ENCODE measurements at regions not wholly inside any gene's neighbourhood (a gene's known extent, or its start where the extent isn't known, plus 50 kb on each side); places are given as distances from the start of the nearest gene placed in this dataset.

DNA sequence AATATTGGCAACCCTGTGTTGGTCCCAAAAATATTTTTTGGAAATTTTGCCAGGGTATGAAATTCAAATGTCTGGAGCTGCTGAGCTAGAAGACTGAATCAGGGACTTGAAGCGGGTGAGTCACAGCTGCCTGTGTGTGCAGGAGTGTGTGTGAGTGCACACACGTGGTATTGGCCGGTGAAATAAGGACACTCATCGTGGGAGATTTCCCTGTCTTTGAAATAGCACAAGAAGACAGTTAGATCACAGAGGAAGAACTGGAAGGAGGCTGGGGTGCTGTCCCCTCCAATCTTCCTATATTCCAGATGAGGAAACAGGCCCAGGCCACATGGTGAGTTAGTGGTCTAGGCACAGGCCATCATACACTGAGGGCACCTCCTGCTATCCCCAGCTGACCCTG, 123.8 kb upstream of the MLN start:
- Mint-ChIP-seq H3K4me3 (no peak overlapping the region), H3K27me3 (ENCODE audit: low read depth) (peaks cover 26% of the 10 kb centered on the region), H3K4me1 (peaks cover 21 to 37% of the 10 kb centered on the region in 2 experiments), H3K36me3 (ENCODE audit: insufficient read depth in 1 of 3, low read depth in 3 of 3) (peaks cover 0 to 7% (median 3%) of the 10 kb centered on the region in 3 experiments; a peak in 6 of 7 replicates), H3K9me3 (peaks cover 7% of the 10 kb centered on the region in 2 experiments), H3K27ac (no peak overlapping the region; a peak in 1 of 7 replicates)
- H3K4me1 ChIP-seq (ENCODE audit: insufficient read depth, low read length): no peaks in the 10 kb centered on the region; the same call in 1 of the 2 replicates
- no CpG with 5 or more reads among the region's 4 CpGs for WGBS (ENCODE audit: extremely low coverage, insufficient read length, low lambda C conversion rate)
- TF ChIP-seq, protein P1, sequence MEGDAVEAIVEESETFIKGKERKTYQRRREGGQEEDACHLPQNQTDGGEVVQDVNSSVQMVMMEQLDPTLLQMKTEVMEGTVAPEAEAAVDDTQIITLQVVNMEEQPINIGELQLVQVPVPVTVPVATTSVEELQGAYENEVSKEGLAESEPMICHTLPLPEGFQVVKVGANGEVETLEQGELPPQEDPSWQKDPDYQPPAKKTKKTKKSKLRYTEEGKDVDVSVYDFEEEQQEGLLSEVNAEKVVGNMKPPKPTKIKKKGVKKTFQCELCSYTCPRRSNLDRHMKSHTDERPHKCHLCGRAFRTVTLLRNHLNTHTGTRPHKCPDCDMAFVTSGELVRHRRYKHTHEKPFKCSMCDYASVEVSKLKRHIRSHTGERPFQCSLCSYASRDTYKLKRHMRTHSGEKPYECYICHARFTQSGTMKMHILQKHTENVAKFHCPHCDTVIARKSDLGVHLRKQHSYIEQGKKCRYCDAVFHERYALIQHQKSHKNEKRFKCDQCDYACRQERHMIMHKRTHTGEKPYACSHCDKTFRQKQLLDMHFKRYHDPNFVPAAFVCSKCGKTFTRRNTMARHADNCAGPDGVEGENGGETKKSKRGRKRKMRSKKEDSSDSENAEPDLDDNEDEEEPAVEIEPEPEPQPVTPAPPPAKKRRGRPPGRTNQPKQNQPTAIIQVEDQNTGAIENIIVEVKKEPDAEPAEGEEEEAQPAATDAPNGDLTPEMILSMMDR (conservative IDR thresholded peaks at IDR 0.05): no peak
- H3T11ph ChIP-seq (ENCODE audit: low read length): no peak overlapping the region
- no peak overlapping the region for H2AK5ac ChIP-seq (ENCODE audit: insufficient read length, low read length)
- no peak overlapping the region for H2BK20ac ChIP-seq (ENCODE audit: low read depth, low read length, poor library complexity, severe bottlenecking)
- no peak overlapping the region for H3K56ac ChIP-seq (ENCODE audit: insufficient read length, low read depth, low read length)
- H2BK5ac ChIP-seq (ENCODE audit: insufficient read length, low read length): no peak overlapping the region
- H2BK120ac ChIP-seq (ENCODE audit: low read depth, low read length, poor library complexity, severe bottlenecking): no peak overlapping the region
- DNase-seq: no peak
- H3K23me2 ChIP-seq (ENCODE audit: insufficient read length, low read depth, low read length, poor library complexity, severe bottlenecking): no peaks in the 10 kb centered on the region
- no peak overlapping the region for H4K8ac ChIP-seq (replicated peaks; ENCODE audit: insufficient read length, low read depth, low read length)
- no peak overlapping the region for H2BK15ac ChIP-seq (ENCODE audit: low read depth, low read length)
- no peak overlapping the region for H3K27ac ChIP-seq (ENCODE audit: insufficient read length, low read depth, low read length)
- H3K9ac ChIP-seq (ENCODE audit: extremely low read depth, insufficient read length, low read length): no peak overlapping the region
- no peak overlapping the region for H2BK12ac ChIP-seq (ENCODE audit: insufficient read length, low read depth, low read length)
- H3K18ac ChIP-seq (ENCODE audit: insufficient read length, low read depth, low read length): no peak overlapping the region
- no peaks in the 10 kb centered on the region for H3K79me1 ChIP-seq (ENCODE audit: insufficient read depth, low read depth, low read length, poor library complexity, severe bottlenecking)
- H3K79me2 ChIP-seq (ENCODE audit: insufficient read depth, low read length): no peaks in the 10 kb centered on the region
- no peaks in the 10 kb centered on the region for H3K9me3 ChIP-seq (ENCODE audit: control insufficient read depth, low read depth, low read length)
- no peak overlapping the region for H4K5ac ChIP-seq (ENCODE audit: insufficient read length, low read depth, low read length)
- H3K4me2 ChIP-seq (ENCODE audit: insufficient read depth, insufficient read length, low read length): no peak overlapping the region
- H3K4ac ChIP-seq (ENCODE audit: low read depth, low read length): no peak overlapping the region
- H2AFZ ChIP-seq (ENCODE audit: low read length): no peak overlapping the region
- no peak overlapping the region for H3K23ac ChIP-seq (ENCODE audit: insufficient read length, low read depth, low read length)
- no peak overlapping the region for H3K14ac ChIP-seq (ENCODE audit: insufficient read depth, low read length)
- H3K27me3 ChIP-seq (ENCODE audit: insufficient read depth, low read length): no peaks in the 10 kb centered on the region
- no peaks in the 10 kb centered on the region for H4K20me1 ChIP-seq (ENCODE audit: control insufficient read depth, insufficient read depth, insufficient read length)
- no peak overlapping the region for H4K91ac ChIP-seq (ENCODE audit: insufficient read length, low read depth, low read length)

Measured in H9 (cell line).